Effector memory CD8-positive, alpha-beta T cell (primary cell): ENCODE measurements at regions not wholly inside any gene's neighbourhood (a gene's known extent, or its start where the extent isn't known, plus 50 kb on each side); places are given as distances from the start of the nearest gene placed in this dataset.

Experiments
- ATAC-seq: fragments of 150-1000 bp; cut with Tn5 transposase; replicated peaks from 2 replicates; pipeline ENCODE4 v1.10.0; 2021; ENCODE audit warnings: mild to moderate bottlenecking, moderate library complexity
- DNase-seq, 3 experiments: peaks; one replicate each; pipeline ENCODE4 v3.0.0; 2021
- H3K27ac Mint-ChIP-seq, 2 donors: one replicate each; pipeline ENCODE4 v1.8.0; 2022; ENCODE audit warnings: mild to moderate bottlenecking in 2 of 2, mixed read lengths in 2 of 2, moderate library complexity in 2 of 2
- H3K27me3 Mint-ChIP-seq, 2 donors: one replicate each; pipeline ENCODE4 v1.8.0; 2022; ENCODE audit warnings: mixed read lengths in 2 of 2
- H3K36me3 Mint-ChIP-seq: one replicate; pipeline ENCODE4 v1.8.0; 2022; ENCODE audit warnings: mild to moderate bottlenecking, moderate library complexity, mixed read lengths; ENCODE audit not compliant: insufficient read depth
- H3K4me1 Mint-ChIP-seq, 2 donors: one replicate each; pipeline ENCODE4 v1.8.0; 2022; ENCODE audit warnings: low read depth in 2 of 2, mixed read lengths in 2 of 2
- H3K4me3 Mint-ChIP-seq, 2 donors: one replicate each; pipeline ENCODE4 v1.8.0; 2022; ENCODE audit warnings: mild to moderate bottlenecking in 2 of 2, mixed read lengths in 2 of 2, moderate library complexity in 2 of 2
- H3K9me3 Mint-ChIP-seq, 2 donors: one replicate each; pipeline ENCODE4 v1.8.0; 2022; ENCODE audit warnings: mixed read lengths in 2 of 2

GRCh38 chr3:197393711-197394110, 95.3 kb upstream of the DLG1 start:
- H3K4me3 Mint-ChIP-seq: peak overlapping the region; percentile 48 to 49
- H3K4me1 Mint-ChIP-seq: peaks cover 6 to 16% of the 10 kb centered on the region in 2 donors
- peak overlapping the region; percentile 11 to 57 for H3K27ac Mint-ChIP-seq
- H3K27me3 Mint-ChIP-seq: peaks cover 34 to 37% of the 10 kb centered on the region in 2 donors
- no peaks in the 10 kb centered on the region for H3K9me3 Mint-ChIP-seq
- DNase-seq: no peak
- ATAC-seq: peak; percentile 33
- H3K36me3 Mint-ChIP-seq: no peaks in the 10 kb centered on the region

- peaks cover 6 to 16% of the 10 kb centered on the region in 2 donors for H3K4me1 Mint-ChIP-seq
- peaks cover 35 to 38% of the 10 kb centered on the region in 2 donors for H3K27me3 Mint-ChIP-seq
- no peak overlapping the region for H3K4me3 Mint-ChIP-seq
- no peaks in the 10 kb centered on the region for H3K9me3 Mint-ChIP-seq
- no peak for DNase-seq
- H3K36me3 Mint-ChIP-seq: no peaks in the 10 kb centered on the region
- no peak for ATAC-seq
- no peak overlapping the region for H3K27ac Mint-ChIP-seq
These were observed 94.5 kb upstream of the DLG1 start for GRCh38 chr3:197392961-197393360.

- no peak for DNase-seq
- H3K27ac Mint-ChIP-seq: no peak overlapping the region
- H3K4me1 Mint-ChIP-seq: peaks cover 2 to 6% of the 10 kb centered on the region in 2 donors
- H3K27me3 Mint-ChIP-seq: peaks cover 13 to 26% of the 10 kb centered on the region in 2 donors
- H3K36me3 Mint-ChIP-seq: no peaks in the 10 kb centered on the region
- no peaks in the 10 kb centered on the region for H3K9me3 Mint-ChIP-seq
- H3K4me3 Mint-ChIP-seq: no peak overlapping the region
- no peak for ATAC-seq
These were observed 83.0 kb upstream of the DLG1 start for GRCh38 chr3:197381371-197381770.

- H3K4me3 Mint-ChIP-seq: no peak overlapping the region
- peaks cover 17 to 29% of the 10 kb centered on the region in 2 donors for H3K27me3 Mint-ChIP-seq
- no peak overlapping the region for H3K27ac Mint-ChIP-seq
- DNase-seq: no peak
- H3K36me3 Mint-ChIP-seq: no peaks in the 10 kb centered on the region
- no peaks in the 10 kb centered on the region for H3K9me3 Mint-ChIP-seq
- no peak for ATAC-seq
- peaks cover 2 to 6% of the 10 kb centered on the region in 2 donors for H3K4me1 Mint-ChIP-seq
These were observed 82.4 kb upstream of the DLG1 start for GRCh38 chr3:197380786-197381185.

- H3K4me1 Mint-ChIP-seq: peaks cover 2 to 6% of the 10 kb centered on the region in 2 donors
- no peak for DNase-seq
- no peak overlapping the region for H3K4me3 Mint-ChIP-seq
- H3K27me3 Mint-ChIP-seq: peaks cover 13 to 42% of the 10 kb centered on the region in 2 donors
- H3K9me3 Mint-ChIP-seq: no peaks in the 10 kb centered on the region
- no peak overlapping the region for H3K27ac Mint-ChIP-seq
- no peak for ATAC-seq
- H3K36me3 Mint-ChIP-seq: no peaks in the 10 kb centered on the region
These were observed 80.7 kb upstream of the DLG1 start for GRCh38 chr3:197378985-197379718.

- no peak for ATAC-seq
- H3K27ac Mint-ChIP-seq: no peak overlapping the region
- H3K36me3 Mint-ChIP-seq: no peaks in the 10 kb centered on the region
- H3K4me3 Mint-ChIP-seq: no peak overlapping the region
- H3K9me3 Mint-ChIP-seq: no peaks in the 10 kb centered on the region
- peaks cover 28 to 49% of the 10 kb centered on the region in 2 donors for H3K27me3 Mint-ChIP-seq
- no peak for DNase-seq
- peaks cover 2 to 6% of the 10 kb centered on the region in 2 donors for H3K4me1 Mint-ChIP-seq
These were observed 78.5 kb upstream of the DLG1 start for GRCh38 chr3:197376735-197377555.

- ATAC-seq (no peak), DNase-seq (no peak)
- Mint-ChIP-seq H3K4me3 (no peak overlapping the region), H3K4me1 (peaks cover 2 to 6% of the 10 kb centered on the region in 2 donors), H3K27ac (no peak overlapping the region), H3K36me3 (no peaks in the 10 kb centered on the region), H3K27me3 (peaks cover 36 to 53% of the 10 kb centered on the region in 2 donors), H3K9me3 (no peaks in the 10 kb centered on the region)
These were observed 77.6 kb upstream of the DLG1 start for GRCh38 chr3:197376020-197376419.

GRCh38 chr3:197375001-197375441, 76.6 kb upstream of the DLG1 start:
- no peaks in the 10 kb centered on the region for H3K9me3 Mint-ChIP-seq
- H3K36me3 Mint-ChIP-seq: no peaks in the 10 kb centered on the region
- no peak overlapping the region for H3K27ac Mint-ChIP-seq
- no peak overlapping the region for H3K4me3 Mint-ChIP-seq
- no peak for DNase-seq
- peaks cover 2 to 6% of the 10 kb centered on the region in 2 donors for H3K4me1 Mint-ChIP-seq
- ATAC-seq: no peak
- peaks cover 36 to 61% of the 10 kb centered on the region in 2 donors for H3K27me3 Mint-ChIP-seq

- no peak overlapping the region for H3K4me3 Mint-ChIP-seq
- ATAC-seq: no peak
- DNase-seq: no peak
These were observed 74.7 kb upstream of the DLG1 start for GRCh38 chr3:197373096-197373495.

GRCh38 chr3:197372047-197372661, 73.7 kb upstream of the DLG1 start:
- H3K27me3 Mint-ChIP-seq: peaks cover 37 to 69% of the 10 kb centered on the region in 2 donors
- H3K9me3 Mint-ChIP-seq: no peaks in the 10 kb centered on the region
- ATAC-seq: no peak
- H3K27ac Mint-ChIP-seq: no peak overlapping the region
- H3K4me3 Mint-ChIP-seq: no peak overlapping the region
- DNase-seq: no peak
- no peaks in the 10 kb centered on the region for H3K4me1 Mint-ChIP-seq
- H3K36me3 Mint-ChIP-seq: no peaks in the 10 kb centered on the region

More at GRCh38 chr3:197373096-197373495, 74.7 kb upstream of the DLG1 start:
- H3K27ac Mint-ChIP-seq: no peak overlapping the region
- no peaks in the 10 kb centered on the region for H3K4me1 Mint-ChIP-seq
- no peaks in the 10 kb centered on the region for H3K9me3 Mint-ChIP-seq
- H3K36me3 Mint-ChIP-seq: no peaks in the 10 kb centered on the region
- H3K27me3 Mint-ChIP-seq: peaks cover 35 to 67% of the 10 kb centered on the region in 2 donors

- DNase-seq (no peak), ATAC-seq (no peak)
- peaks cover 37 to 69% of the 10 kb centered on the region in 2 donors for H3K27me3 Mint-ChIP-seq
- H3K9me3 Mint-ChIP-seq: no peaks in the 10 kb centered on the region
- no peaks in the 10 kb centered on the region for H3K4me1 Mint-ChIP-seq
- no peak overlapping the region for H3K4me3 Mint-ChIP-seq
- no peaks in the 10 kb centered on the region for H3K36me3 Mint-ChIP-seq
- no peak overlapping the region for H3K27ac Mint-ChIP-seq
These were observed 73.2 kb upstream of the DLG1 start for GRCh38 chr3:197371591-197372046.

GRCh38 chr3:197369545-197369944, 71.1 kb upstream of the DLG1 start:
- Mint-ChIP-seq H3K9me3 (no peaks in the 10 kb centered on the region), H3K27me3 (peaks cover 51 to 76% of the 10 kb centered on the region in 2 donors)
- DNase-seq: no peak

GRCh38 chr3:197368821-197369220, 70.4 kb upstream of the DLG1 start:
- H3K27me3 Mint-ChIP-seq: peaks cover 51 to 77% of the 10 kb centered on the region in 2 donors
- DNase-seq: no peak
- no peak for ATAC-seq
- H3K36me3 Mint-ChIP-seq: no peaks in the 10 kb centered on the region
- H3K9me3 Mint-ChIP-seq: no peaks in the 10 kb centered on the region
- no peaks in the 10 kb centered on the region for H3K4me1 Mint-ChIP-seq
- no peak overlapping the region for H3K4me3 Mint-ChIP-seq
- H3K27ac Mint-ChIP-seq: no peak overlapping the region

More at GRCh38 chr3:197369545-197369944, 71.1 kb upstream of the DLG1 start:
- Mint-ChIP-seq H3K36me3 (no peaks in the 10 kb centered on the region), H3K27ac (no peak overlapping the region), H3K4me3 (no peak overlapping the region), H3K4me1 (no peaks in the 10 kb centered on the region)
- no peak for ATAC-seq
